Activated CD4-positive, alpha-beta T cell treated with anti-CD3 and anti-CD28 coated beads, Interleukin-2, Interleukin-4, amounts not matched to agents 100 ng/mL and 50 ng/mL, durations not matched to agents 16 hours and 8 hours (primary cell): ENCODE measurements at regions not wholly inside any gene's neighbourhood (a gene's known extent, or its start where the extent isn't known, plus 50 kb on each side); places are given as distances from the start of the nearest gene placed in this dataset.

Experiments used
- DNase-seq: peaks from one replicate; pipeline ENCODE4 v3.0.0-alpha.2; 2020; ENCODE audit warnings: low spot score

DNA sequence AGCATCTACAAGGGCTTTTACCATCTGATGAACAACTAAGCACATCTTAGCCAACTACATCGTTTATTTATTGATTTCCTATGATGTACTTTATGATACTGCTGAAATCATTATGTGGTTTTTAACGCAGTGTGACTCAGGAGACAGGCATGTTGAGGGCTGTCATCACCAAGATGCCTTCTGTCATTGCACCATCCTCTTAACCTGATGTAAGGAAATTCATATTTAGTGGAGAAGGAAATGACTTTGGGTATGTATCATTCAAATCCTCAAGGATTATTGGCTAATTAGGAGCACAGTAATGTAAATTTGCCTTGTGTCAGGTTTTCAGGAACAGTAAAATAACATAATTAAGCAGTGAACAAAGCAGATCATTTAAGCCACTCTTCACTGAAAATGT, 138.5 kb upstream of the MGMT start:
- no peak for DNase-seq

- DNase-seq = no peak
Observed at GRCh38 chr10:129329385-129330055, 137.5 kb upstream of the MGMT start.

GRCh38 chr10:129330211-129330610, 136.8 kb upstream of the MGMT start:
- DNase-seq = no peak

DNA sequence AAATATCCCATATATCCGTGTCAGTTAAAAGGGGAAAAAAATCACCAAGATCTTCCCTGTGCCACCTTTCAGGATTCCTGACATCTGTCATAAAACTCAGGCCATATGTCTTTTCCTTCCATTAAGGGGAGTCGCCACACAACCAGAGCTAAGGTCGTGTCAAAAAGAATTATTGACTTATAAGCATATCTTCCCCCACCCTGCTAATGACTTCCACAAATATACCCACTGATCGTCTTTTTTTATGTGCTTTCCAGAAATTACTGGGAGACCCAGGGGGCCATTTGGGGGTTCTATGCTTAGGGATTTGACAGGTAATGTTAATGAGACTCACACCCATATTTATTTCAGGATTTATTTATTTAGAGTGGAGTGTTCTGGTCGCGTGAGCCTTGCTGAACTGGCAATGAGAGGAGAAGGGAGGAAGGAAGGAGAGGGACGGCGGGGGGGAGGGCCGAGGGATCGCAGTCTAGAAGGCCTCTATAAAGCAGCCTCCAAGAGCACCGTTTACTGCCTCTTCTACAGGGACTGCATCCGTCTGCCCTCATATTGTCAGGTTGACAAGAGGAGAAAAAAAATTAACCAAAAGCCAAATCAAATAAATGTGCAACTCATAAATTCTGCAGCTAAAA, 135.7 kb upstream of the MGMT start:
- DNase-seq = no peak

DNA sequence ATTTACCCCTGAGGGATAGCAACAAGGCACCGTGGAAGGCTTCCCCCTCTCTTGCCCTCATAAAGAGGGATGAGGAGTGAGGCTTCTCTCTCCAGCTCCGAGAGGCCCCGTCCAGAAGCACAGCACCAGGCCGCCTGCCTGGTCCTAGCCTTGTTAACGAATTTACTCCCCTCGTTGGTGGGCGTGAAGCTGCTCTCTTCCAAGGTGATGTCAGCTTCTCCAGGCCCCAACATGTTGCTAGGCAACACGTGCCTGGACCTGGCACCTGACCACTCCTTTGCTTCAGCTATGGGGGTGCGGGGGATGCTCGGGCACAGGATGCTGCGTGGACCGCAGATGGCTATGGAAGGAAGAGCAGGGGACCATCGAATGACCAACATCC, 135.2 kb upstream of the MGMT start:
- no peak for DNase-seq

- DNase-seq = peak; percentile 1
Observed at GRCh38 chr10:129332476-129332875, 134.6 kb upstream of the MGMT start.

- no peak for DNase-seq
Observed at GRCh38 chr10:129333706-129334105, 133.3 kb upstream of the MGMT start.

DNA sequence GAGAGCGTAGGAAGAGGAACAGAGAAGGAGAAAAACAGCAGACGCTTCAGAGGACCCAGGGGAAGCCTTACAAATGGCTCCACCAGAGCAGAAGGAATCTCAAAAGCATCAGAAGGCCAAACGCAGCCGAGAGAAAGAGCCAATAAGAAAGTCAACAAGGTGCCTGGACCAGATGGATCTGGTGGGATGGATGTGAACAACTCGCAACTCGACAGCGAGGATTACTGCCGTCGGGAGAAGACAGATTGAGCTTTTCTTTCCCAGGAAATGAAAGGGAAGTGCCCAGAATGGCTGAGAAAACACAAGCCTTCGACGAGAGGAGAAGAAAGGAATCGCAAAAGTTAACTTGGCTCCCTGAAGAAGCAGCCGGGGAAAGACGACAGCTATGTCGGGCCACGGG, 132.8 kb upstream of the MGMT start:
- no peak for DNase-seq

- no peak for DNase-seq
Observed at GRCh38 chr10:129335396-129335795, 131.6 kb upstream of the MGMT start.

DNA sequence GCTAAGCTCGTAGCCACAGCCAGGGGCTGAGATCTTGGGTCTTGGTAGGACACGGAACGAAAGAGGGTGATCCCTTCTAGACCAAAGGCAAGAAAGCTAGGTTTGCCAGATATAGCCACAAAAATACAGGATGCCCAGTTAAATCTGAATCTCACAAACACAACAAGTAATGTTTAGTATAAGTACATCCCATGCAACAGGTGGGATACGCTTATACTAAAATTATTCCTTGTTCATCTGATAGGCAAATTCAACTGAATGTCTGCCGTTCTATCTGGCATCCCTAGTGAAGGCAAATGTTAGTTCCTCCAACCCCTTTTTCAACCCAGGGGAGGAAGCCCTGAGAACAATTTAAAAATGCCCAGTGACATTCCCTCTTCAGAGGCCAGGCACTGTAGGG, 131.1 kb upstream of the MGMT start:
- DNase-seq = no peak

DNA sequence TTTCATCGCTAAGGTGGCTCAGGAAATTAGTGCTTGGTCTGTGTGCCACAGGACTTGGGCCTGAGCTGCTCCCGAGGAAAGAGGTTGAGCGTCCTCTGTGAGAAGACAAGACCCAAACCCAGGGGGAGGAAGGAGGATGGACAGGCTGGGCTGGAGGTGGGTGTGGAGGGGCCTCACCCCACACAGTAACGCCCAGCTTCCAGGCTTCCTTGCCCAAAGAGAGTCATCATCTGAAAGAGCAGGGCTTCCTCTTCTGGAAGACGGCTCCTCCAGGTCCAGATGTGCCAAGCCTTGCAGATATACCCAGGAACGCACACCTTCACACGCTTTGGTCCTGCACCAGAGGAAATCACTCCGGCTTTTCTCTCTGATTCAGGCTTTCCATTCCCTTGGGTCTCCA, 127.8 kb upstream of the MGMT start:
- DNase-seq = no peak

- no peak for DNase-seq
Observed at GRCh38 chr10:129339841-129340240, 127.2 kb upstream of the MGMT start.

- no peak for DNase-seq
Observed at GRCh38 chr10:129341087-129341486, 126.0 kb upstream of the MGMT start.

GRCh38 chr10:129342385-129342784, 124.7 kb upstream of the MGMT start:
- no peak for DNase-seq

- DNase-seq = no peak
Observed at GRCh38 chr10:129343141-129343540, 123.9 kb upstream of the MGMT start.

DNA sequence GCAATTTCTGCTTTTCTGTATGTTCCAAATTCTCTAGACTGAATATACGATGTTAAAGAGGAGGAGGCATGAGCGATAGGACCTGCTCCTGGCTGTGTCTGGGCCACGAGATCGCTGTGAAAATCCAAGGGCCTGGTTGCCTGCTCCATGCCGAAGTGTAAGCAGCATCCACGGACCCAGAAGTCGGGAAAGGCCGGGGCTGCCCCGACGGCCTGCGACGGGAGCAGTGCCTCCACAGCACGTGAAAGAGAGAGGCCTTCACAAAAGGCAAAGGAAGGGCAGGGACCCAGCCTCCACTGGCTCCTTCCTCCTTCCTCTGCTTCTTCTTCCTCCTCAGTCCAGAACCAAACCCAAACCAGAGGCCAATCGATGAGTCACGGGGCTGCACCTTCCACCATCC, 122.9 kb upstream of the MGMT start:
- no peak for DNase-seq

GRCh38 chr10:129344731-129345355, 122.2 kb upstream of the MGMT start:
- DNase-seq = no peak

DNA sequence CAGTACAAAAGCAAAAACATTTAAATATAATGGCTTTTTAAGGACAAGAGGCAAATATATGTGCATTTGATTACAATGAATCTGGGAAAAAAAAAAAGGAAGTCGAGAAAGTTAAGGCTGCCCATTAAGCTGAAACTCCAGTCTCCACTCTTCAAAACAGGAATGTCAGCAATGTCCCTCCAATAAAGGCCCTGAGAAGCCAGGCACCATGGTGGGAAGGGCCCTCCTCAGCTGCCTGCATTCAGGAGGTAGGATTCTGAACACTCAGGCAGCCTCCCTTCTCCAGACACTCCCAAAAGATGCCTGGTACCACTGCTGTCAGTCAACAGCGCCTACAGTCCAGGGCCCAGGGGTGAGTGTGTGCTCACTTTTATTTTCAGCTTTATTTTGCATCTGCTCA, 121.3 kb upstream of the MGMT start:
- DNase-seq = no peak

GRCh38 chr10:129350690-129351089, 116.4 kb upstream of the MGMT start:
- no peak for DNase-seq

DNA sequence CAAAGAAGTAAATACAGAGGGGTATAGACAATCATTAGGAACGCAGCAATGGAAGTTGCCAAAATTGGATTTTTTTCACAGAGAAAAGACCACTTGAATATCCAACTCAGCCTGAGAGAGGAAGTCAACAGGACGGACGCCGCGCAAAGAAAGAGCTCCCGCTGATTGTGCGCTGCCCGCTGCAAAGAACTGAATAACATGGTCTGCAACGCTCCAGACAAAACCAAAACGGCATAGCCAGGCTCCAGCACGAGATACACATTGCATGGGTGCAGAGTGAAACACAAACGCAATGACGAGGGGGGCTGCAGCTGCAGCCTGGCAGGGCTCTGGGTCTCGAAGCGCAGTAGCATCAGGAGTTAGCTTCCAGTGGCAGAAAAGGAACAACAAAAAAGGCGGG, 113.9 kb upstream of the MGMT start:
- no peak for DNase-seq

- DNase-seq = no peak
Observed at GRCh38 chr10:129360046-129360445, 107.0 kb upstream of the MGMT start.

- DNase-seq = no peak
Observed at GRCh38 chr10:129361676-129362376, 105.2 kb upstream of the MGMT start.

DNA sequence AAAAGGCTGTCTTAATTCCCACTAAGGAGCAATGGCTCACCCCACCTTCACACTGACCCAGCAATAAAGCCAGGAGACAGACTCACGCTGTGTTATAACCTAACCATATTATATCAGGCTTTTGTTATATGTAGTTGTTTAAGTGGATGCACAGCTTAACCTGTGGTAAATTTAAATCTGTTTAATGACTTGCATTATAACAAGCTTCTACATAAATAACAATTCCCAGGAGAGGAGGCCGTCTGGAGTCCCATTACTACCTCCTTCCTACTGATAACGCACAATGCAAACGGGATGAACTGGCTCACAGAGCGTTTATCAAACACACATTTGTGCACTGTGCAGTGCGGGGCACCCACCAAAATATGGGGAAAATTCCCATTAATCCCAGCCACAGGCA, 102.1 kb upstream of the MGMT start:
- DNase-seq = no peak
